SK-N-SH (cell line): ENCODE measurements at regions not wholly inside any gene's neighbourhood (a gene's known extent, or its start where the extent isn't known, plus 50 kb on each side); places are given as distances from the start of the nearest gene placed in this dataset.

Experiments used
- CHD2 ChIP-seq: fragments of 150-350 bp; IDR thresholded peaks from 2 replicates; pipeline ENCODE4 v1.6.1; 2018; ENCODE audit warnings: low read length; ENCODE audit not compliant: partially characterized antibody
- CTCF ChIP-seq: fragments of 200-600 bp; sonication (generic); IDR thresholded peaks from 2 replicates; pipeline ENCODE4 v1.6.1; 2017; ENCODE audit warnings: antibody characterized with exemption, mild to moderate bottlenecking, moderate library complexity
- ELF1 ChIP-seq: IDR thresholded peaks from 2 replicates; pipeline ENCODE4 v1.4.0; 2012
- FOXM1 ChIP-seq: IDR thresholded peaks from 2 replicates; pipeline ENCODE4 v1.4.0; 2012; ENCODE audit warnings: low read depth, mild to moderate bottlenecking
- MAX ChIP-seq: IDR thresholded peaks from 2 replicates; pipeline ENCODE4 v1.4.0; 2012; ENCODE audit warnings: low read depth
- POLR2AphosphoS5 ChIP-seq: IDR thresholded peaks from 2 replicates; pipeline ENCODE4 v1.6.1; 2012; ENCODE audit warnings: low read depth, low read length
- RAD21 ChIP-seq: IDR thresholded peaks from 2 replicates; pipeline ENCODE4 v1.6.1; 2012; ENCODE audit warnings: mild to moderate bottlenecking, low read length
- RCOR1 ChIP-seq: fragments of 150-350 bp; IDR thresholded peaks from 2 replicates; pipeline ENCODE4 v1.6.1; 2017; ENCODE audit warnings: antibody characterized with exemption, low read length
- RFX5 ChIP-seq: IDR thresholded peaks from 2 replicates; pipeline ENCODE4 v1.6.1; 2012; ENCODE audit warnings: mild to moderate bottlenecking, improper control_type of control experiment, low read length
- SMC3 ChIP-seq: IDR thresholded peaks from 2 replicates; pipeline ENCODE4 v1.6.1; 2012; ENCODE audit warnings: low read depth, low read length, improper control_type of control experiment
- TAF1 ChIP-seq: IDR thresholded peaks from 2 replicates; pipeline ENCODE4 v1.6.1; 2012; ENCODE audit warnings: low read depth, mild to moderate bottlenecking, low read length, moderate library complexity, borderline replicate concordance
- YY1 ChIP-seq: IDR thresholded peaks from 2 replicates; pipeline ENCODE4 v1.4.0; 2012; ENCODE audit warnings: low read depth, mild to moderate bottlenecking

GRCh38 chr13:63323441-63323840 lies 1907.8 kb upstream of the PCDH20 start:
- TF ChIP-seq CTCF (no peak), YY1 (no peak), TAF1 (no peak), ELF1 (no peak), FOXM1 (no peak), CHD2 (no peak), SMC3 (no peak), MAX (no peak), RFX5 (no peak), RCOR1 (no peak), RAD21 (no peak), POLR2AphosphoS5 (no peak)
